GM19397 (cell line): ENCODE measurements at regions not wholly inside any gene's neighbourhood (a gene's known extent, or its start where the extent isn't known, plus 50 kb on each side); places are given as distances from the start of the nearest gene placed in this dataset.
"Not testable (repeated sequence)": the region's sequence is repeated elsewhere in the genome, so short reads cannot be mapped to it uniquely, and the experiment has no call there.

Source experiments
- ATAC-seq: cut with Tn5 transposase; IDR thresholded peaks from one replicate; pipeline ENCODE4 v1.9.1; 2021; ENCODE audit warnings: mild to moderate bottlenecking, moderate library complexity; ENCODE audit not compliant: unreplicated experiment

DNA sequence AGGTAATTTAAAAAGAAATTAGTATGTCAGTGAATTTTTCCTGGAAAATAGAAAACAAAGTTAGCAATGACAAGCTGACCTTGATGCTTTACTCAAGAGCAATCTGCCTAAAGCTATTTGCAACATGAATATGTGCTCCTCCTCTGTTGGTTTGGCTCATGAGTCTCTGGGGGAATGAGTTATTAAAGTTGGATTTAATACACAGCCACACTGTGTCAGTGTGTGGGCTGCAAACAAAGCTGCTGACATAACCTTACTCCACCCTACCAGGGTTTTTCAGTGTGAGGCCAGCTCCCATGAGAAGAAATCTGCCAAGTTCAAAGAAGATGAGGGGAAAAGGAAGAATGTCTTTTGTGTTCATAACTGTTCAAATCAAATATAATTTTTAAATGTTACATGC is 280.5 kb downstream of the TLL1 start:
- no peak for ATAC-seq

DNA sequence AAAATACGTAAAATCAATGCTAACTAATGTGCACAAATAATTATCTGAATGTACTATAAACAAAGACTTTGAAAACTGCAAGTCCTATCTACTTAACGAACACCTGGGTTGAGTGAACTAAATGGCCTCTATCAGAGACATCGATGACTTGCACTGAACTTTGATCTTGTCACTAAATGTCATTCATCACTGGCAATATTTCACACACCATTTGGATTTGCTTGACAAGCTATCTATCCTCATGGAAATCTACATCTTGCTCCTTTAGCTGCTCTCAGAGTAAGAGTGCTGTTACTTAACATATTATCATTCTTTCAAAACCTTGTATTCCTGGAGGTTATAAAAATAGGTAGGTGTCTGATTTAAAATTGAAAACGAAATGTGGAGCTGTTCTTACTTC is 289.3 kb downstream of the TLL1 start:
- ATAC-seq = no peak

DNA sequence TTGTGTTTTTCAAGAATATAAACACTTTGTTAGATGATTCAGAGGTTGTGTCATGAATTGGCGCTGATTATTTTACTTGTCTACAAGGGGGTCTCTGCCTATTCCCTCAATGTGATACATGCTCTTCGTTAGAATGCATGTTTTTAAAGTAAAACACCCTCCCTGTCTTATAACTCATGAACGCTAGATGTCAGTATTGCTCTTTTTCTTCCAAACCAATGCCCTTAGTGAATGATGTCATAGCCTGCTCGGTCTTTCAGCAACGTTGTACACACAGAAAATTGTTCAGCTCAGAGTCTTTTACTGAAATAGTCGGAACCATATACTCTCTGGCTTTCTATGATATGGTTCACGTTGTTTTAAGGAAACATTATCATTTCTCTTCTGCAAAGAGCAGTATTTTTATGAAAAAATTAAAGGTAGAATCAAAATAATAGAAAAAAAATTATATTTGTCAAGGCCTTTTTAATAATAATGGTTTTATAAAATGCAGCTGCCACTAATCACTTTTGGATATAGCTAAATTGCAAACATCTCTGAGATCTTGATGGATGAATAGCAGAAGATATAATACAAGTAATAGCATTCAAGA is 292.9 kb downstream of the TLL1 start:
- ATAC-seq = peak; percentile 99

DNA sequence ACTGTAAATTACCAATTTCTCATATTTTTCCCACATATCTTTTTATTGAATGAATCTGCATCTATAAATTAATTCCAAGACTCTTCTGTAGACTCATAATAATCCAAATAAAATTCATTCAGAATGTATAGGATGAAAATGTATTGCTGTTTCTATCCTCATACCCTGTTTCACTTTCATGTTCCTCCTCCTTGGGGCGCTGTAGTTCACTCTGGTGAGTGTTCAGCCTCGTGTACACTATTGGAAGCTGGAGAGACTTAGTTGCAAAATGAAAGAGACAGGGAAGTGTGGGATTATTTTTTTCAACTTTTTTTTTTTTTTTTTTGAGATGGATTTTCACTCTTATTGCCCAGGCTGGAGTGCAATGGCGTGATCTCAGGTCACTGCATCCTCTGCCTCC is 296.1 kb downstream of the TLL1 start:
- ATAC-seq = no peak

DNA sequence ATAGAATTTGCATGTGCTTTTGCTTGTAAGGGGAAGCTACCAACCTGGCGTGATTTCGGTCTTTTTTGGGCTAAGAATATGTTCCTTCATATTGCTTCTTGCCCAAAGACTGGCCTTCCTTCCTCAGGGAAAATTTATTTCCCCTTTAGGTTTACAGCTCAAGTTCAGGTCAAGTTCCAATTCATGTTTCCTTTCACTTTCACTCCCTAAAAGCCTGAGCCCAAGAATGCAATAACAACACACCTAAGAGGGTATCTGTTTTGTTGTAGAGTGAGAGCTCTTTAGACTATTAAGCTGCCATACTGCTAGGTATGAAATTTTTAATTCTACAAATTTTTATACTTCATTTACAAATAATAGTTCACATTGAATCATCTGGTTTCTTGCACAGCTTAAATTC is 299.6 kb downstream of the TLL1 start:
- no peak for ATAC-seq

DNA sequence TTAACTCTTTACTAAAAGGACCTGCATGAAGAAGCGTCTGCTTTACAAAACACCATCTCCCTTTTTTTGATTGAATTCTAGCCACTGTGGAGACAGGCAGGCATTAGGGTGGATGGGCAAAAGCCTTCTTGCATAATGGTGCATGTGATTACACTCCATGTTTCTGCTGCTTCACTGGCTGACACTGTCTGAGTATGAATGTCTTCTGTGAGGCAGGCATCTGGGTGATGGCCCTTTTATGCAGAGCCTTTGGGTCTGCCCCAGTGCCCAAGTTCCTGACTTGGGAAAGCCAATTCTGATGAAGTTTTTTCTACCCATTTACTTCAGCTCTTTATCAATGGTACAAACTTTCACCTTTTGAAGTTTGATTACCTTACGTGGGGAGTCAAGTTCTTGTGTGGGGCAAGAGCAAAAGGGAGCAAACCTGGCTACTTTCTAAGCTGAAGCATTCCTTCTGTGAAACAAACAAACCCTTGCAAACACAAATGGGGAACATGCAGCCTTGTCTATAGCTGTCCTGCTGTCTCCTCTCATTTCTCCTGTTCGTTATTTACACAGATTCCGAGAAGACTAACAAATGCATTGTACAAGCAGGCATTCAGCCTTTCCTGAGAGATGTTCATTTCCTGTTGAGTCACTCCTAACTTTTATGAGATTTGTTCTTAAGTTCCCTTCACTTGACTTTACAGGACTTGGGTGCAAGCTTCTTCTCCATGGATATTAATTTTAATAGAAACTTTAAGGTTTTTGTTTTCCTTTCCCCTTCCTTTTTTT is 301.9 kb downstream of the TLL1 start:
- no peak for ATAC-seq

DNA sequence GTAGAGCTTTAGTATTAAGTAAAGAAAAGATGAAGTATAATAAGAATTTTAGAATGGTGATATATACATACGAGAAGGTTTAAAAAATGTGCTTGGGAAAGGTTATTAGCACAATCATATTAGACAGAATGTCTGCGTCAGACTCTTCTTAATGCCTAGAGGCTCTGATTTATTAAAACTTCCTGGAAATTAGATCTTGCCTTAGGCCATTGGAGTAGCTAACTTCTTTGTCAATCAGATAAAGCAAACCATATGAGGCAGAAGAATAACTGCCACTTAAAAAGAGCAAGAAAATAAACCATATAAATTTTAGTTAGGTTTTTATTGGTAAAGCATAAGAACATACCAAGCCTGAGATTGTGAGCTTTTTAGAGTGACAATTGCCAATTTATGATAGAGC is 309.1 kb downstream of the TLL1 start:
- no peak for ATAC-seq

DNA sequence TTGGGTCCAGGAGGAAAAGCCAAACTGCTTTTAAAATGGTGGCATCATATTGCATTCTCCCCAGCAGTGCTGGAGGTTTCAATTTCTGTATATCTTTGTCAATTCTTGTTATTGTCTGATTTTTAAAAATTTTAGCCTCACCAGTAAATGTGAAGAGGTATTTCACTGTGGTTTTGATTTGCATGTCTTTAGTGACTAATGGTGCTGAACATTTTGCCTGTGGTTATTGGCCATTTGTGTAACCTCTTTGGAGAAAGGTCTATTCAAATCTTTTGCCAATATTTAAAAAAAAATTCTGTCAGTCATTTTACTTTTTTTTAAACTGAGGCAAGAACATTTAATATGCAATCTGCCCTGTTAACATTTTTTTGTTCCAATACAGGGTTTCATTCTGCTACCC is 322.1 kb downstream of the TLL1 start:
- no peak for ATAC-seq

DNA sequence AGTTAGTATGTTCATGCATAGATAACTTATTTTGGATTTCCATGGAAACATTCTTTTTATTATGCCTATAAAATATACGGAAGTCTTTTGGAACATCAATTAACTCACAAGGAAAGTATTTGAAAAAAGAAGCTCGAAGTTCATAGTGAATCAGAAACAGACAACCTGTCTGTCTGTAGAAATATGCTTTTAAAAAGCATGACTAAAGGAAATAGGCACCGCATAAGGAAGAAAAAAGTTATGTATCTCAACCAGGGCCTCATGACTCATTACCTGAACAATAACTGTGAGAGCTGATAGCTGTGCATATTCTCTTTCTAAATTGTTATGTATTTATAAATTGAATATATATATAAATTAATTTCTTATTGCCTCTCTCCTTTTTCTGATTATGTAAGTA is 324.1 kb downstream of the TLL1 start:
- no peak for ATAC-seq

DNA sequence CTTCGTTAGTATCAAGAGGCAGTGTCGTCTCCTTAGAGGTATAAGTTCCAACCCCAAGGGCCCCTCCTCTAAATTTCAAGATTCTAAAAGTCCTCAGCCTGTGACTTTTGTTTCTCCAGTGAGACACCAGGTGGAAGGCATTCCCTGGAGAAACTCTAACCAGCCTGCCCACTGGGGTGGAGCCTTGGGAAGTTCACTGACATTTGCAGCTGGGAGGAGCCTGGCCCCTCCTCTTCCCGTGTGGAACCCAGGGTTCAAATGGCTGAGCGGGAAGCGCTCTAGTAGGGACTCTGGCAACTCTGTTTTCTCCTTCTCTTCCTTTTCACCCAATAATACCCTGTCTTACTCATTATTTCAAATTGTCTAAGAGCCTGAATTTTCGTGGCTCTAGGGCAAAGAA is 325.0 kb downstream of the TLL1 start:
- ATAC-seq = no peak

DNA sequence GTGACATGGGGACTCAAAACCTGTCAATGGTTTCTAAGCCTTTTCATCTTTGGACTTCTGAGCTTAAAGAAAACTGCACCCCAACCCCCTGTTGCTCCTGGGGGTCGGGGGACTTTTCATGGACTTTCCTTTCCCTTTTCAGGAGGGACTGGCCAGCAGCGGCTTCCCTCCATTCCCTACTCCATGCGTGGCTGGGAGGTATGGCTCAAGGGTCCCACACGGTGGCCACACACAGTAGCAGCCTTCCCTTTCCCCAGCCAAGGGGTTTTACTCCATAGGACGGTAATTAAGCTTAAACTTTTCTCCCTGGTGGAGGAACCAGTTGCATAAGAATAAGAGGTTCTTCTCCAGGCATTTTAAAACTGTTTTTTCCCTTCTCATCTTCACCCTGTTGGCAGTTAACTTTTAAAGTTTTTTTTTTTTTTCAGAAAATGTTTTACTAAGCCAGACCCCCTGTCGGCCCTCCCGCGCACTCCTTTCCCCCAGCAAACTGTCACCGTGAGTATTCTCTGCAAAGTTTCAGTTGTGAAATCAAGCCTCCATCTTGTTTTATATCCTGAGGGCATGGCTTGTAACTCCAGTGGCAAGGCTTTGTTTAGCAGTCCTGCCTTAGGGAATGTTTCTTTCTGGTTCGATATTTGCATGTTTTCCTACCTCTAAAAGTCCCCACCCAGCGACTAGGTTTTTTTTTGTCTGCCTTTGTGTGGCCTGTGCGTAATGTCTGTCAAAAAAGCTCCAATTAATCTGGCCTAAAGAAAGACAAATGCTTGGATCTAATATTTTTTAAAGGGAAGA is 325.7 kb downstream of the TLL1 start:
- ATAC-seq = no peak

DNA sequence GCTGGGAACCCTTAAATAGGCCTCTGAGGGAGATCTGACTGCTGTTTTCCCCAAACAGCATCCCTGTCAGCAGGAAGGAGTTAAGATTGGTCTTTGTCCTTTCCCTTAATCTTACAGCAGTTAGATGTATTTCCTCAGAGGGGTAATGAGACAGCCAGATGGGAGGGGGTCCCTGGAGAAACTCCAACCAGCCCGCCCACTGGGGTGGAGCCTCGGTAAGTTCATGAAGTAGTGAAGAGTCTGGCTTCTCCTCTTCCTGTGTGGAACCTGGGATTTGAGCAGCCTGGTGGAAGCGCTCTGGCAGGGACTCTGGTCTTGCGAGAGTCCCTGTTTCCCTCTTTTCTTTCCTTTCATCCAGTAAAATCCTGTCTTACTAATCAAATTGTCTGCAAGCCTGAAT is 330.0 kb downstream of the TLL1 start:
- no peak for ATAC-seq

DNA sequence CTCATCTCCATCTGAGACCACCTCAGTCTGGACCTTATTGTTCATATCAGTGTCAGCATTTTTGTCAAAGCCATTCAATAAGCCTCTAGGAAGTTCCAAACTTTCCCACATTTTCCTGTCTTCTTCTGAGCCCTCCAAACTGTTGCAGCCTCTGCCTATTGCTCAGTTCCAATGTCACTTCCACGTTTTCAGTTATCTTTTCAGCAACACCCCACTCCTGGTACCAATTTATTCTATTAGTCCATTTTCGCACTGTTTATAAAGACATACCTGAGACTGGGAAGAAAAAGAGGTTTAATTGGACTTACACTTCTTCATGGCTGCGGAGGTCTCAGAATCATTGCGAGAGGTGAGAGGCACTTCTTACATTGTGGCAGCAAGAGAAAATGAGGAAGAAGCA is 339.3 kb downstream of the TLL1 start:
- ATAC-seq = not testable (repeated sequence)

DNA sequence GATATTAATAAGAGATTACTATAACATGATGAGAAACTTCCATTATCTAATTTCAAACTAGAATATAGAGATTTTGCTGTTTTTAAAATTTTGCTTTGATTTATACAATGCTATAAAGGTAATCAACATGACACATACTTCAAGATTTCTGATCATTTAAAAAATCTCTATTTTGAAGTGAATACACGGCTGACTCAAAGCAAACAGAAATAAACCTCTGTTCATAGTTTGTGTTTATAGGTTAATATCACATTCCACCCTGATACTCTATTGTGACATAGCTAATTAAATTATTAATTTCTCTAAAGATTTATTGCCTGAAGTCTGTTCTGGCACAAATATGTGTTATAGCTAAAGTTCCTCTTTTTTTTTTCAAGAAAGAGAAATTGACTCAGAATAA is 349.2 kb downstream of the TLL1 start:
- no peak for ATAC-seq

DNA sequence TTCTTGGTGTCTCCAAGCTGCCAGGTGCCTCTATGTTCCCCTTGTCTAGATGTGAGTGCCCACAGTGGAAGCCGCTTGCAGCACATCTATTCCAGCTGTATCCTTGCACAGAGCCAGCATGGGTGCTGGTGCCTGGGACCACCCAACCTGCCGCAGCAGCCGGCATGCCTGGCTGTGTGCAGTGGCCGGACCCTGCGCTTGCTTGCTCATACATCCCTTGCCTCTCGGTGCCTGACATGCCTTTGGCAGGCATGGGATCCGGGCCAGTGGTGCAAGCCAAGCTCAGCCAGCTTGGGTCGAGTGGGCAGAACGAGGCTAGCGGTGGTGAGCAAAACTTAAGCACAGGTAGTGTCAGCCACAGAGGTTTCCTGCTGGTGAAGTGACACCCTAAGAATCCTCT is 355.1 kb downstream of the TLL1 start:
- ATAC-seq = no peak

DNA sequence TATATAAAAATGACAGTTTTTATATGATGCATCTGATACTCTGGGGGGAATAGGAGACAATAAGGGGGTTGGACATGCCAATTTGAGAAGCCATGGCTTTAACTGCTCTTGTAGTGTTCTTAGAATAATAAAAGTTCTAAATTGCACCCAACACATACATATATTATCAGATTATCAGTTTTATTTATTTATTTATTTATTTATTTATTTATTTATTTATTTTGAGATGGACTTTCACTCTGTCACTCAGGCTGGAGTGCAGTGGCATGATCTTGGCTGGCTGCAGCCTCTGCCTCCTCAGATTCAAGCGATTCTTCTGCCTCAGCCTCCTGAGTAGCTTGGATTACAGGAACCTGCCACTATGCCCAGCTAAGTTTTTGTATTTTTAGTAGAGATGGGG is 356.8 kb downstream of the TLL1 start:
- no peak for ATAC-seq

DNA sequence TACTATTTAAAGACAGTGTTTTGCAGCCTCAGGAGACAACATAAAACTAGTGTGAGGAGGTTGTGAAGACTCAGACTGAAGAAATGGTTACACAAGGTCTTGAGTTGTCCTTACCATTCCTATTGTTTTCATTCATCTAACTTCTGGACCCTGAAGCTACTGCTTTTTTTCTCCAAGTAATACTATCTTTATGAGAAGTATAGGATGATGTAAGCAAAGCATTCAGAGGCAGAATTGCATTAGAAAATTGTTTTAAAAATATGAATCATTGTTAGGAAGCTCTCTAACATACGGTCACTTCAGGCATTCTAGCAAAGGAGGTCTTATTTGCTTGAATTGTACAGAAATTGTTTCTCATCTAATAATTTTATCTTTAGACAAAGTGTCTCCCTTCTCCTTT is 357.8 kb downstream of the TLL1 start:
- no peak for ATAC-seq

DNA sequence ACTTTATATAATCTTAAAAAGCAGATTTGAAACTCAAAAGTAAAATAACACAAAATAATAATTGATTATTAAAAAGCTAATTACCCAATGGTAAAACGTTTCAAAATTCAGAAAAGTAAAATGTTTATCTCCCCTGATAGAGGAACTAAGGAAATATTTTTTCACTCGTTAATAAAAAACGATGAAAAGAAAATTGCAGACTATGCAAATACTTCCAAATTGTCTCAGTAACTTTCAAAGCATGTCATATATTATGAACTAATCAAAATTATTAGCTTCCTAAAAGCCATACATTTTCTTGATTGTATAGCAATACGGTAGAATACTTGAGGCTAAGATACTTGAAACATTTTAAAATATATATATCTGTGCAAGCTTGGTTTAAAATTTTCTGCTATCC is 366.3 kb downstream of the TLL1 start:
- no peak for ATAC-seq

DNA sequence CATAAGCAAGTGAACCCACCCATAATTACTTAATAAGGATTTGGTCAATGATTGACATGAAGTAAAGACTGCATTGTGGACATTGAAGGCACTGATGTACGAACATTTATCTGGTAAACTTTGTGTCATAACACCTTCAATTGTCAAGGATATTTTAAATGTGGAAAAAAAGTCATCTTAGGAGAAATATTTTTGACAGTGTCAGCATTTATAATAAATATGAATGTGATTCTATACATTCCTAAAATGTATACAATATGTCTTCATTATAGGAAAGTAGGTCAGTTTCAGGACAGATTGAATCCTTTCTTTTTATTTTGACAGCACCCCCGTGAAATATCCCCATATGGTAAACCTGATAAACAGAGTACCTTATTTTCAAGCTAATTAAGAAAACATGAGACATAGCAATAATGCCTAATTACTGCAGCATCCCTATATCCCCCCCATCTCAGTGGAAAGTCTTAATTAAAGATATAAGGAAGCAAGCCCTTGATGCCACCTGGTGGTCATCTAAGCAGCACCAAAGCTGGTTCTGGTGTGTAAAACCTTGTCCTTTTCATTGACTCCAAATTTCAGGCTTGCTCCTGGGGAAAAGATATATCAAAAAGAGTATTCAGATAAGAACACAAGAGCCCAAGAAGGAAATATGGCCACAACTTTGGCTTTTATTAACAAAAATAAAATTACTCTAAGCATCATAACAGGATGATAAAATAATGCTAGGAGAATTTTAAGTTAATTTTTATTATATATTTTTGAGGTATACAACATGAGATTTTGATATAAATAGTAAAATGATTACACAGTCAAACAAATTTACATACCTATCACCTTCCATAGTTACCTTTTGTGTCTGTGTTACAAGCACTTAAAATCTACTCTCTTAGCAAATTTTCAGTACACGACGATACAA is 379.7 kb downstream of the TLL1 start:
- no peak for ATAC-seq

DNA sequence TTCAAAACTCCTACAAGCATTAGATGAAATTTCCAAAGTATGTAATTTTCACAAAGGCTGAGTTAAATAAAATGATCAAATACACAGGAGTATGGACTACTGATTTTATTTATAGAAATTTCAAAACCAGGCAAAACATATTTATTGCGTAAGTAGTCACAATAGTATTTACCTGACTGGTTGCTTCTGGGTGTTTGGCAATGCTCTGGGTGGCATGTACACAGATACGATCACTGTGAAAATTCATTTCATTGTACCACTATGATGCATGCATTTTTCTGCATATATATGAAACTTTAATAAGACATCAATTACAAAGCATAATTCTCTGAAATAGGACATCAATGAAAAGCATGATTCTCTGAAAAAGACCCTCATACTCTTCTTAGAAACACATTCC is 384.2 kb downstream of the TLL1 start:
- no peak for ATAC-seq

DNA sequence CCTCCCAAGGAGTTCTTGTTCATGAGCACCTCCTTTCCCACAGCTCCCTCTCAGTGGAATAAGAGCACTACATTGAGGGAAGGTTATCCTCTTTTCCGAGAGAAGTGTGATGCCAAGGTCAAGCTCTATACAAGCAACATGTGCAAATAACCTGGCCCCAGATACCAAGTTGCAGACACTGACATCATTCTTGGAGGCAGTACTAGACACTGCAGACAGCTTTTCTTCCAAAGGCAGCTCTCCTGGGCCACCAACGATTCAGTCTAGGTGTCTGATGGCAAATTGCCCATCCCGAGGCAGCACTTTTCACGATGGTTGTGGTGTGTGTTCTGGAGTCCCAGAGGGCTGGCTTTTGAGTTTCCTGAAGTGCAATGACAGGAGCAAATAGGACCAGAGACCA is 384.9 kb downstream of the TLL1 start:
- ATAC-seq = no peak
